ENCODE measurements at regions not wholly inside any gene's neighbourhood (a gene's known extent, or its start where the extent isn't known, plus 50 kb on each side); places are given as distances from the start of the nearest gene placed in this dataset.

GRCh38 chr5:152164860-152165259 lies 240.2 kb upstream of the GLRA1 start:
- TF ChIP-seq EZH2 (IDR thresholded peaks at IDR 0.05; ENCODE audit: low read length, missing control alignments) (no peak), CTCF (conservative IDR thresholded peaks at IDR 0.05 in 1 of 2, IDR thresholded peaks at IDR 0.05 in 1 of 2; ENCODE audit: low read depth in 1 of 2, low read length in 2 of 2) (no peak)

All from fibroblast of lung (primary cell).